WTC11 (cell line): ENCODE measurements at regions not wholly inside any gene's neighbourhood (a gene's known extent, or its start where the extent isn't known, plus 50 kb on each side); places are given as distances from the start of the nearest gene placed in this dataset.

ENCODE experiments used
- ATAC-seq: fragments of 200-7000 bp; cut with Tn5 transposase; 2 replicates; pipeline ENCODE4 v1.10.0; 2021; ENCODE audit warnings: mild to moderate bottlenecking, moderate library complexity
- CTCF ChIA-PET: fragments of 300-600 bp; sonication (Branson Sonifier 250); formaldehyde crosslinking; loops from one replicate; lab custom pipeline; 2021; ENCODE audit warnings: antibody characterized with exemption; lab: Charles Lee
- POLR2A ChIA-PET: fragments of 350-600 bp; sonication (Branson Sonifier 250); formaldehyde crosslinking; loops from one replicate; lab custom pipeline; 2021; ENCODE audit warnings: antibody characterized with exemption; lab: Charles Lee
- DNase-seq: peaks from one replicate; pipeline ENCODE4 v3.0.0; 2021; ENCODE audit warnings: low spot score
- H3K27ac Mint-ChIP-seq: 2 replicates; pipeline ENCODE4 v1.8.0; 2021; ENCODE audit warnings: mixed read lengths
- H3K27me3 Mint-ChIP-seq: 2 replicates; pipeline ENCODE4 v1.8.0; 2021; ENCODE audit warnings: low read depth, mild to moderate bottlenecking, moderate library complexity, mixed read lengths
- H3K36me3 Mint-ChIP-seq: 2 replicates; pipeline ENCODE4 v1.8.0; 2021; ENCODE audit warnings: mixed read lengths
- H3K4me1 Mint-ChIP-seq: 2 replicates; pipeline ENCODE4 v1.8.0; 2022; ENCODE audit warnings: mixed read lengths
- H3K4me3 Mint-ChIP-seq: 2 replicates; pipeline ENCODE4 v1.8.0; 2021; ENCODE audit warnings: mild to moderate bottlenecking, moderate library complexity, mixed read lengths
- H3K9me3 Mint-ChIP-seq: 2 replicates; pipeline ENCODE4 v1.8.0; 2021; ENCODE audit warnings: mixed read lengths
- ATF3 ChIP-seq: sonication (generic); formaldehyde crosslinking; conservative IDR thresholded peaks from 2 replicates; pipeline ENCODE4 v1.8.1; 2022; ENCODE audit warnings: mild to moderate bottlenecking, missing genetic modification reagents
- CREM ChIP-seq: sonication (generic); formaldehyde crosslinking; IDR thresholded peaks from 2 replicates; pipeline ENCODE4 v1.8.1; 2022; ENCODE audit warnings: mild to moderate bottlenecking, missing genetic modification reagents, moderate library complexity
- ESRRA ChIP-seq: sonication (generic); formaldehyde crosslinking; IDR thresholded peaks from 2 replicates; pipeline ENCODE4 v1.8.1; 2022; ENCODE audit warnings: mild to moderate bottlenecking, missing genetic modification reagents, borderline replicate concordance
- FOXJ3 ChIP-seq: sonication (generic); formaldehyde crosslinking; IDR thresholded peaks from 2 replicates; pipeline ENCODE4 v1.9.0; 2021; ENCODE audit warnings: missing genetic modification reagents, mild to moderate bottlenecking, borderline replicate concordance
- GRHL2 ChIP-seq: fragments of 250-450 bp; sonication (Bioruptor Pico); IDR thresholded peaks from 2 replicates; pipeline ENCODE4 v1.8.0; 2022; ENCODE audit warnings: mild to moderate bottlenecking, moderate library complexity; ENCODE audit not compliant: insufficient replicate concordance, severe bottlenecking
- HMGXB4 ChIP-seq: sonication (generic); formaldehyde crosslinking; IDR thresholded peaks from 2 replicates; pipeline ENCODE4 v1.8.1; 2023; ENCODE audit warnings: mild to moderate bottlenecking, moderate library complexity, missing genetic modification reagents
- IRF2 ChIP-seq: sonication (generic); formaldehyde crosslinking; IDR thresholded peaks from 2 replicates; pipeline ENCODE4 v1.8.0; 2022; ENCODE audit warnings: low read depth, missing genetic modification reagents, borderline replicate concordance
- JUN ChIP-seq: sonication (generic); formaldehyde crosslinking; IDR thresholded peaks from 2 replicates; pipeline ENCODE4 v1.8.0; 2023; ENCODE audit warnings: mild to moderate bottlenecking, missing genetic modification reagents
- MLX ChIP-seq: sonication (generic); formaldehyde crosslinking; IDR thresholded peaks from 2 replicates; pipeline ENCODE4 v1.8.1; 2023; ENCODE audit warnings: mild to moderate bottlenecking, missing genetic modification reagents, moderate library complexity
- MXD4 ChIP-seq: fragments of 250-450 bp; sonication (Bioruptor Pico); IDR thresholded peaks from 2 replicates; pipeline ENCODE4 v1.8.0; 2021; ENCODE audit warnings: mild to moderate bottlenecking, moderate library complexity, borderline replicate concordance
- NR2C2 ChIP-seq: sonication (generic); formaldehyde crosslinking; IDR thresholded peaks from 2 replicates; pipeline ENCODE4 v1.8.0; 2022; ENCODE audit warnings: mild to moderate bottlenecking, missing genetic modification reagents
- NR3C1 ChIP-seq: sonication (generic); formaldehyde crosslinking; conservative IDR thresholded peaks from 2 replicates; pipeline ENCODE4 v1.8.1; 2023; ENCODE audit warnings: low read depth, mild to moderate bottlenecking, missing genetic modification reagents
- USF1 ChIP-seq: sonication (generic); formaldehyde crosslinking; IDR thresholded peaks from 2 replicates; pipeline ENCODE4 v1.8.0; 2022; ENCODE audit warnings: mild to moderate bottlenecking, missing genetic modification reagents
- ZNF281 ChIP-seq: sonication (generic); formaldehyde crosslinking; IDR thresholded peaks from 2 replicates; pipeline ENCODE4 v1.8.0; 2023; ENCODE audit warnings: mild to moderate bottlenecking, missing genetic modification reagents
- TF ChIP-seq, protein P1 (sequence below): sonication (generic); formaldehyde crosslinking; IDR thresholded peaks from 2 replicates; pipeline ENCODE4 v1.8.1; 2023; ENCODE audit warnings: mild to moderate bottlenecking, missing genetic modification reagents
- TF ChIP-seq, protein P2 (sequence below): fragments of 250-450 bp; sonication (Bioruptor Pico); IDR thresholded peaks from 2 replicates; pipeline ENCODE4 v1.9.0; 2021; ENCODE audit warnings: mild to moderate bottlenecking
- TF ChIP-seq, protein P3 (sequence below): fragments of 250-450 bp; sonication (Bioruptor Pico); IDR thresholded peaks from 2 replicates; pipeline ENCODE4 v1.9.0; 2021; ENCODE audit warnings: mild to moderate bottlenecking, borderline replicate concordance

GRCh38 chr7:51705701-51706100, 389.1 kb upstream of the COBL start (continued):
- TF ChIP-seq ZNF281 (CRISPR knock-in tag) (no peak), ATF3 (CRISPR knock-in tag) (no peak), IRF2 (CRISPR knock-in tag) (no peak), HMGXB4 (CRISPR knock-in tag) (no peak), NR3C1 (CRISPR knock-in tag) (no peak), MXD4 (CRISPR knock-in tag) (no peak), MLX (CRISPR knock-in tag) (no peak), NR2C2 (CRISPR knock-in tag) (no peak), FOXJ3 (CRISPR knock-in tag) (no peak), CREM (CRISPR knock-in tag) (no peak)
- TF ChIP-seq, protein P1, sequence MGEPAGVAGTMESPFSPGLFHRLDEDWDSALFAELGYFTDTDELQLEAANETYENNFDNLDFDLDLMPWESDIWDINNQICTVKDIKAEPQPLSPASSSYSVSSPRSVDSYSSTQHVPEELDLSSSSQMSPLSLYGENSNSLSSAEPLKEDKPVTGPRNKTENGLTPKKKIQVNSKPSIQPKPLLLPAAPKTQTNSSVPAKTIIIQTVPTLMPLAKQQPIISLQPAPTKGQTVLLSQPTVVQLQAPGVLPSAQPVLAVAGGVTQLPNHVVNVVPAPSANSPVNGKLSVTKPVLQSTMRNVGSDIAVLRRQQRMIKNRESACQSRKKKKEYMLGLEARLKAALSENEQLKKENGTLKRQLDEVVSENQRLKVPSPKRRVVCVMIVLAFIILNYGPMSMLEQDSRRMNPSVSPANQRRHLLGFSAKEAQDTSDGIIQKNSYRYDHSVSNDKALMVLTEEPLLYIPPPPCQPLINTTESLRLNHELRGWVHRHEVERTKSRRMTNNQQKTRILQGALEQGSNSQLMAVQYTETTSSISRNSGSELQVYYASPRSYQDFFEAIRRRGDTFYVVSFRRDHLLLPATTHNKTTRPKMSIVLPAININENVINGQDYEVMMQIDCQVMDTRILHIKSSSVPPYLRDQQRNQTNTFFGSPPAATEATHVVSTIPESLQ (CRISPR knock-in tag), result no peak
- TF ChIP-seq, protein P2, sequence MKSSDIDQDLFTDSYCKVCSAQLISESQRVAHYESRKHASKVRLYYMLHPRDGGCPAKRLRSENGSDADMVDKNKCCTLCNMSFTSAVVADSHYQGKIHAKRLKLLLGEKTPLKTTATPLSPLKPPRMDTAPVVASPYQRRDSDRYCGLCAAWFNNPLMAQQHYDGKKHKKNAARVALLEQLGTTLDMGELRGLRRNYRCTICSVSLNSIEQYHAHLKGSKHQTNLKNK, result no peak
- TF ChIP-seq, all 79 proteins: peak for 0

GRCh38 chr7:51702673-51703072, 386.1 kb upstream of the COBL start:
- Mint-ChIP-seq H3K4me3 (no peak overlapping the region), H3K27ac (no peak overlapping the region), H3K9me3 (peaks cover 19% of the 10 kb centered on the region), H3K27me3 (no peaks in the 10 kb centered on the region), H3K36me3 (peaks cover 6% of the 10 kb centered on the region; the same call in 1 of the 2 replicates), H3K4me1 (no peaks in the 10 kb centered on the region)
- ChIA-PET POLR2A (no interaction called here), CTCF (no interaction called here)
- no peak for DNase-seq
- no peak for ATAC-seq
- TF ChIP-seq GRHL2 (CRISPR knock-in tag) (no peak), JUN (CRISPR knock-in tag) (no peak), USF1 (CRISPR knock-in tag) (no peak), ESRRA (CRISPR knock-in tag) (no peak)
- TF ChIP-seq, protein P3, sequence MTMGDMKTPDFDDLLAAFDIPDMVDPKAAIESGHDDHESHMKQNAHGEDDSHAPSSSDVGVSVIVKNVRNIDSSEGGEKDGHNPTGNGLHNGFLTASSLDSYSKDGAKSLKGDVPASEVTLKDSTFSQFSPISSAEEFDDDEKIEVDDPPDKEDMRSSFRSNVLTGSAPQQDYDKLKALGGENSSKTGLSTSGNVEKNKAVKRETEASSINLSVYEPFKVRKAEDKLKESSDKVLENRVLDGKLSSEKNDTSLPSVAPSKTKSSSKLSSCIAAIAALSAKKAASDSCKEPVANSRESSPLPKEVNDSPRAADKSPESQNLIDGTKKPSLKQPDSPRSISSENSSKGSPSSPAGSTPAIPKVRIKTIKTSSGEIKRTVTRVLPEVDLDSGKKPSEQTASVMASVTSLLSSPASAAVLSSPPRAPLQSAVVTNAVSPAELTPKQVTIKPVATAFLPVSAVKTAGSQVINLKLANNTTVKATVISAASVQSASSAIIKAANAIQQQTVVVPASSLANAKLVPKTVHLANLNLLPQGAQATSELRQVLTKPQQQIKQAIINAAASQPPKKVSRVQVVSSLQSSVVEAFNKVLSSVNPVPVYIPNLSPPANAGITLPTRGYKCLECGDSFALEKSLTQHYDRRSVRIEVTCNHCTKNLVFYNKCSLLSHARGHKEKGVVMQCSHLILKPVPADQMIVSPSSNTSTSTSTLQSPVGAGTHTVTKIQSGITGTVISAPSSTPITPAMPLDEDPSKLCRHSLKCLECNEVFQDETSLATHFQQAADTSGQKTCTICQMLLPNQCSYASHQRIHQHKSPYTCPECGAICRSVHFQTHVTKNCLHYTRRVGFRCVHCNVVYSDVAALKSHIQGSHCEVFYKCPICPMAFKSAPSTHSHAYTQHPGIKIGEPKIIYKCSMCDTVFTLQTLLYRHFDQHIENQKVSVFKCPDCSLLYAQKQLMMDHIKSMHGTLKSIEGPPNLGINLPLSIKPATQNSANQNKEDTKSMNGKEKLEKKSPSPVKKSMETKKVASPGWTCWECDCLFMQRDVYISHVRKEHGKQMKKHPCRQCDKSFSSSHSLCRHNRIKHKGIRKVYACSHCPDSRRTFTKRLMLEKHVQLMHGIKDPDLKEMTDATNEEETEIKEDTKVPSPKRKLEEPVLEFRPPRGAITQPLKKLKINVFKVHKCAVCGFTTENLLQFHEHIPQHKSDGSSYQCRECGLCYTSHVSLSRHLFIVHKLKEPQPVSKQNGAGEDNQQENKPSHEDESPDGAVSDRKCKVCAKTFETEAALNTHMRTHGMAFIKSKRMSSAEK, result no peak
- TF ChIP-seq, all 79 proteins: peak for 0
